ENCODE measurements at regions not wholly inside any gene's neighbourhood (a gene's known extent, or its start where the extent isn't known, plus 50 kb on each side); places are given as distances from the start of the nearest gene placed in this dataset.

DNA sequence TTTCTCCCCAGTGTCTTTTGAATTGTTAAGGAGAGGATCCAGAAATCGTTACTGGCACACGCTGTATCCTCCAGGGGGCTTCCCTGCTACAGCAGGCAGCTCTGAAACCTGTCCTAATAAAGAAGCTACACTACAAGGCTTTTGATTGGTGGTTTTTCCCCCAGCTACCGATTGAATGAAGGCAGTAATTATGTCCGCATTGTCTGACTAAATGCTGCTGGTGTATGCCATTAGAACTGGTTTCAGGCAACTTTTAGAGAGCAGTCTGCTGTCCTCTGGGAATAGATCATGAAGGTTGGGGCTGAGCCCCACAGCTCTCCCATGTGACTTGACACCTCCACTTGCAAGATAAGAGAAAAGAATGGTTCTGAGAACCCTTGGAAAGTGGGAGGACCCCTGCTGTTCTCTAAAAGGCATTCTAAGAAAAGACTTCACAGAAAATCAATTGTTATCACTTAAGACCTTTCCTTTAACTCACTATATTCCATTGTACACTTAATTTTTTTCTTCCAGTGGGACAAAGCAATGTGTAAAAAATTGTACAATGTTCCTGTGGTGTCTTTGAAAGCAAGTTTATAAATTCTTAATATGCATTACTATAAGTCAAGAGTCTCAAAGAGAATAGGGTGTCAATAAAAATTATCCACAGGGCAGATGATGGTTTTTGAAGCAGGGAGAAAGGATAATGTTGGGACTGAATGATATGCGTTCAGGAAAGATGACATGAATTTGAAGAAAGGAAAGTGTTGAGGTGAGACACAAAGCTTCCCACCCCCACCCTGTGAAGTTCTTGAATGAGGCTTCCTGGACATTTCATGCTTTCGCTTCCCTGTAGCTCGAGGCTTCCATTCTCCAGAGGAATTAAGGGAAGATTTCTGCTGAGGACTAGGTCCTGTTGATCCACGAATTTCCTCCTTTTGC, 53.0 kb upstream of the DAZL start:
- no peak overlapping the region for H3K4me2 ChIP-seq (ENCODE audit: low read length)
- no peaks in the 10 kb centered on the region for H3K79me2 ChIP-seq (ENCODE audit: control insufficient read depth, insufficient read depth, low read length)
- peak overlapping the region; percentile 75 for H3K18ac ChIP-seq (ENCODE audit: low read length)
- no peaks in the 10 kb centered on the region for H3K79me1 ChIP-seq (ENCODE audit: low read length)
- no peaks in the 10 kb centered on the region for H3K36me3 ChIP-seq (ENCODE audit: control insufficient read depth, insufficient read depth, low read length)
- H3K23ac ChIP-seq (ENCODE audit: low read length) = no peak overlapping the region
- DNase-seq = peak; percentile 97
- H2AK5ac ChIP-seq (ENCODE audit: low read length) = no peak overlapping the region
- H3K27me3 ChIP-seq (ENCODE audit: insufficient read depth, low read length, poor library complexity) = no peaks in the 10 kb centered on the region
- H3K4ac ChIP-seq (ENCODE audit: low read depth, low read length) = no peak overlapping the region
- no peak overlapping the region for H3K56ac ChIP-seq (ENCODE audit: low read length)
- H4K5ac ChIP-seq (ENCODE audit: low read length) = peak overlapping the region; percentile 21
- WGBS (ENCODE audit: extremely low coverage, insufficient coverage, low lambda C conversion rate) = no CpG with 5 or more reads among the region's 8 CpGs
- no peak overlapping the region for H3K9ac ChIP-seq (ENCODE audit: low read length)
- no peak overlapping the region for H4K8ac ChIP-seq (ENCODE audit: low read depth, low read length)
- H2BK15ac ChIP-seq (replicated peaks; ENCODE audit: low read depth) = no peak overlapping the region
- peak overlapping the region; percentile 41 for H2BK5ac ChIP-seq (ENCODE audit: low read length)
- H3K4me1 ChIP-seq (ENCODE audit: control insufficient read depth, low read depth, low read length) = peaks cover 10% of the 10 kb centered on the region
- H3K27ac ChIP-seq (ENCODE audit: low read depth, low read length) = peak overlapping the region; percentile 55
- no peak overlapping the region for H3K4me3 ChIP-seq (ENCODE audit: low read length)
- H2BK120ac ChIP-seq (ENCODE audit: low read depth, low read length) = no peak overlapping the region

- Histone ChIP-seq H3K23ac (ENCODE audit: low read length) (no peak overlapping the region), H3K27me3 (ENCODE audit: insufficient read depth, low read length, poor library complexity) (no peaks in the 10 kb centered on the region), H2BK120ac (ENCODE audit: low read depth, low read length) (no peak overlapping the region), H3K4me2 (ENCODE audit: low read length) (no peak overlapping the region), H2BK5ac (ENCODE audit: low read length) (peak overlapping the region; percentile 41), H2AK5ac (ENCODE audit: low read length) (no peak overlapping the region), H2BK15ac (replicated peaks; ENCODE audit: low read depth) (peak overlapping the region; percentile 92), H3K36me3 (ENCODE audit: control insufficient read depth, insufficient read depth, low read length) (no peaks in the 10 kb centered on the region), H3K9ac (ENCODE audit: low read length) (no peak overlapping the region), H3K4me1 (ENCODE audit: control insufficient read depth, low read depth, low read length) (peaks cover 10% of the 10 kb centered on the region), H4K5ac (ENCODE audit: low read length) (no peak overlapping the region), H3K56ac (ENCODE audit: low read length) (no peak overlapping the region), H3K4ac (ENCODE audit: low read depth, low read length) (no peak overlapping the region), H3K79me2 (ENCODE audit: control insufficient read depth, insufficient read depth, low read length) (no peaks in the 10 kb centered on the region), H3K27ac (ENCODE audit: low read depth, low read length) (no peak overlapping the region), H3K18ac (ENCODE audit: low read length) (peak overlapping the region; percentile 64), H3K4me3 (ENCODE audit: low read length) (no peak overlapping the region), H3K79me1 (ENCODE audit: low read length) (no peaks in the 10 kb centered on the region), H4K8ac (ENCODE audit: low read depth, low read length) (no peak overlapping the region)
- peak; percentile 58 for DNase-seq
- WGBS (ENCODE audit: extremely low coverage, insufficient coverage, low lambda C conversion rate) = no CpG with 5 or more reads among the region's 3 CpGs
Observed at GRCh38 chr3:16658925-16659793, 53.9 kb upstream of the DAZL start.

- peak; percentile 6 for DNase-seq
- H3K18ac ChIP-seq (ENCODE audit: low read length) = no peak overlapping the region
- H3K4me3 ChIP-seq (ENCODE audit: low read length) = no peak overlapping the region
- H4K5ac ChIP-seq (ENCODE audit: low read length) = no peak overlapping the region
- no peak overlapping the region for H3K23ac ChIP-seq (ENCODE audit: low read length)
- H3K9ac ChIP-seq (ENCODE audit: low read length) = no peak overlapping the region
- H2BK5ac ChIP-seq (ENCODE audit: low read length) = no peak overlapping the region
- H3K36me3 ChIP-seq (ENCODE audit: control insufficient read depth, insufficient read depth, low read length) = no peaks in the 10 kb centered on the region
- H2BK120ac ChIP-seq (ENCODE audit: low read depth, low read length) = no peak overlapping the region
- WGBS (ENCODE audit: extremely low coverage, insufficient coverage, low lambda C conversion rate) = no CpG with 5 or more reads among the region's 8 CpGs
- H3K4me1 ChIP-seq (ENCODE audit: control insufficient read depth, low read depth, low read length) = peaks cover 4% of the 10 kb centered on the region
- H3K79me1 ChIP-seq (ENCODE audit: low read length) = no peaks in the 10 kb centered on the region
- no peak overlapping the region for H3K56ac ChIP-seq (ENCODE audit: low read length)
- no peak overlapping the region for H3K27ac ChIP-seq (ENCODE audit: low read depth, low read length)
- H2BK15ac ChIP-seq (replicated peaks; ENCODE audit: low read depth) = no peak overlapping the region
- H4K8ac ChIP-seq (ENCODE audit: low read depth, low read length) = no peak overlapping the region
- no peaks in the 10 kb centered on the region for H3K79me2 ChIP-seq (ENCODE audit: control insufficient read depth, insufficient read depth, low read length)
- H2AK5ac ChIP-seq (ENCODE audit: low read length) = no peak overlapping the region
- H3K4me2 ChIP-seq (ENCODE audit: low read length) = no peak overlapping the region
- H3K27me3 ChIP-seq (ENCODE audit: insufficient read depth, low read length, poor library complexity) = no peaks in the 10 kb centered on the region
- no peak overlapping the region for H3K4ac ChIP-seq (ENCODE audit: low read depth, low read length)
Observed at GRCh38 chr3:16663854-16664712, 58.9 kb upstream of the DAZL start.

DNA sequence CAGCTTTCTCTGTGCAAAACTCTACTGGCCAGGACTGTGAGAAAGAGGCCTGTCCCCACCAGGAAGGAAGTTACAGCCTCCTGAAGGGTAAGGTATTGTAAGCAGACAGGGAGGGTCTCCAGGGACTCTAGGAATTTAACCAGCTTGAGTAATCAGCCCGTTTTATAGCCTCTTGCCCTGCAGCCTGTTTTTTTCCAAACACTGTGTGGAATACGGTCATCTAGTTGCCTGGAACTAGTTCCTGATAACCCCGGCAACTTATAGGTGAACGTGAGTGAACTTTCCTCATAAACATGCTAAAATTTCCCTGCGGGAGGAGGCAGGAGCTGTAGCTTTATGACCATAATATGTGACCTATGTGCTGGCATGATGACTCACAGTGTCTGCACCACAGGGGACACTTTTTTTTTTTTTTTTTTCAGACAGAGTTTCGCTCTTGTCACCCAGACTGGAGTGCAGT, 60.1 kb upstream of the DAZL start:
- Histone ChIP-seq H3K23ac (ENCODE audit: low read length) (no peak overlapping the region), H2BK120ac (ENCODE audit: low read depth, low read length) (no peak overlapping the region), H3K56ac (ENCODE audit: low read length) (peak overlapping the region; percentile 67), H3K36me3 (ENCODE audit: control insufficient read depth, insufficient read depth, low read length) (no peaks in the 10 kb centered on the region), H3K18ac (ENCODE audit: low read length) (no peak overlapping the region), H2BK5ac (ENCODE audit: low read length) (no peak overlapping the region), H3K79me2 (ENCODE audit: control insufficient read depth, insufficient read depth, low read length) (no peaks in the 10 kb centered on the region), H2AK5ac (ENCODE audit: low read length) (no peak overlapping the region), H3K27ac (ENCODE audit: low read depth, low read length) (no peak overlapping the region), H3K4me3 (ENCODE audit: low read length) (no peak overlapping the region), H3K4me1 (ENCODE audit: control insufficient read depth, low read depth, low read length) (peaks cover 4% of the 10 kb centered on the region), H4K5ac (ENCODE audit: low read length) (no peak overlapping the region), H4K8ac (ENCODE audit: low read depth, low read length) (no peak overlapping the region), H3K27me3 (ENCODE audit: insufficient read depth, low read length, poor library complexity) (no peaks in the 10 kb centered on the region), H3K4me2 (ENCODE audit: low read length) (no peak overlapping the region), H2BK15ac (replicated peaks; ENCODE audit: low read depth) (no peak overlapping the region), H3K9ac (ENCODE audit: low read length) (no peak overlapping the region), H3K4ac (ENCODE audit: low read depth, low read length) (peak overlapping the region; percentile 48), H3K79me1 (ENCODE audit: low read length) (no peaks in the 10 kb centered on the region)
- no CpG with 5 or more reads among the region's 6 CpGs for WGBS (ENCODE audit: extremely low coverage, insufficient coverage, low lambda C conversion rate)
- DNase-seq = peak; percentile 94

GRCh38 chr3:16666206-16666605, 61.0 kb upstream of the DAZL start:
- Histone ChIP-seq H3K4me2 (ENCODE audit: low read length) (no peak overlapping the region), H3K4me1 (ENCODE audit: control insufficient read depth, low read depth, low read length) (peaks cover 4% of the 10 kb centered on the region), H3K23ac (ENCODE audit: low read length) (no peak overlapping the region), H3K9ac (ENCODE audit: low read length) (no peak overlapping the region), H3K4me3 (ENCODE audit: low read length) (no peak overlapping the region), H3K79me2 (ENCODE audit: control insufficient read depth, insufficient read depth, low read length) (no peaks in the 10 kb centered on the region), H2AK5ac (ENCODE audit: low read length) (no peak overlapping the region), H2BK5ac (ENCODE audit: low read length) (no peak overlapping the region), H4K5ac (ENCODE audit: low read length) (no peak overlapping the region), H2BK120ac (ENCODE audit: low read depth, low read length) (no peak overlapping the region), H3K79me1 (ENCODE audit: low read length) (no peaks in the 10 kb centered on the region), H3K36me3 (ENCODE audit: control insufficient read depth, insufficient read depth, low read length) (no peaks in the 10 kb centered on the region), H3K27me3 (ENCODE audit: insufficient read depth, low read length, poor library complexity) (no peaks in the 10 kb centered on the region), H3K4ac (ENCODE audit: low read depth, low read length) (no peak overlapping the region), H2BK15ac (replicated peaks; ENCODE audit: low read depth) (no peak overlapping the region), H3K56ac (ENCODE audit: low read length) (no peak overlapping the region), H3K27ac (ENCODE audit: low read depth, low read length) (no peak overlapping the region), H3K18ac (ENCODE audit: low read length) (no peak overlapping the region), H4K8ac (ENCODE audit: low read depth, low read length) (no peak overlapping the region)
- DNase-seq = no peak
- no CpG with 5 or more reads among the region's 2 CpGs for WGBS (ENCODE audit: extremely low coverage, insufficient coverage, low lambda C conversion rate)
